K562 (cell line): ENCODE measurements at regions not wholly inside any gene's neighbourhood (a gene's known extent, or its start where the extent isn't known, plus 50 kb on each side); places are given as distances from the start of the nearest gene placed in this dataset.

Experiments
- ATAC-seq: fragments of 200-7000 bp; cut with Tn5 transposase; 3 replicates; pipeline ENCODE4 v1.9.1; 2020; ENCODE audit warnings: moderate library complexity
- BruUV-seq: library from RNA; stranded (reverse); fragments of 400-500 nt; replicated peaks from 2 replicates; lab custom pipeline; 2021; lab: Mats Ljungman, UMichigan
- CTCF ChIA-PET: fragments of 300-600 bp; formaldehyde crosslinking; extraction: SDS; loops from one replicate; lab custom pipeline; 2021; ENCODE audit warnings: low intra/inter-chr PET ratio; lab: Yijun Ruan, JAX
- POLR2A ChIA-PET: fragments of 300-600, 350-650 bp; sonication (Branson Sonifier 250); formaldehyde crosslinking; extraction: SDS; loops from one replicate; lab custom pipeline; 2021; ENCODE audit warnings: antibody characterized with exemption, inconsistent platforms; lab: Yijun Ruan, JAX
- DNase-seq, 4 experiments: peaks; one replicate each; pipeline versions ENCODE4 v3.0.0 to v3.0.0-alpha.2; 2011 to 2018; ENCODE audit warnings: low spot score in 3 of 4, mixed read lengths in 3 of 4; ENCODE audit errors: extremely low read depth in 1 of 4
- FAIRE-seq: peaks from 2 replicates; lab custom pipeline; 2011; peaks lifted over from hg19 to GRCh38; lab: Jason Lieb, UNC
- H2AFZ ChIP-seq: 2 replicates; pipeline ENCODE4 v1.6.0; 2011; ENCODE audit warnings: low read depth, low read length, control low read depth, inconsistent platforms
- H3K27ac ChIP-seq: fragments of 200-600 bp; 3 replicates; pipeline ENCODE4 v1.8.0; 2011; ENCODE audit warnings: low read depth, mild to moderate bottlenecking, control low read depth, inconsistent platforms, low read length, moderate library complexity, mixed read lengths; ENCODE audit errors: extremely low read depth
- H3K27me3 ChIP-seq, 2 experiments: fragments of 300-600 bp in 1 of 2; 2 replicates in 1 of 2; 3 replicates in 1 of 2; pipeline versions ENCODE4 v1.6.0 to v1.8.0; 2011; ENCODE audit warnings: inconsistent platforms in 2 of 2, low read length in 2 of 2, mild to moderate bottlenecking in 1 of 2, mixed read lengths in 1 of 2, moderate library complexity in 1 of 2; ENCODE audit not compliant: control insufficient read depth in 2 of 2, insufficient read depth in 2 of 2
- H3K36me3 ChIP-seq: fragments of 300-600 bp; 3 replicates; pipeline ENCODE4 v1.8.0; 2011; ENCODE audit warnings: mild to moderate bottlenecking, low read length, inconsistent platforms; ENCODE audit not compliant: control insufficient read depth, insufficient read depth
- H3K4me1 ChIP-seq, 2 experiments: fragments of 200-600 bp in 1 of 2; replicated peaks in 1 of 2; 2 replicates in 1 of 2; 3 replicates in 1 of 2; pipeline versions ENCODE4 v1.5.1 to v1.8.0; 2011; ENCODE audit warnings: inconsistent platforms in 2 of 2, low read length in 2 of 2, mild to moderate bottlenecking in 1 of 2, mixed read lengths in 1 of 2, moderate library complexity in 1 of 2; ENCODE audit not compliant: control insufficient read depth in 2 of 2, insufficient read depth in 2 of 2
- H3K4me2 ChIP-seq: 2 replicates; pipeline ENCODE4 v1.6.1; 2011; ENCODE audit warnings: low read length, control low read depth, inconsistent platforms, mixed read lengths; ENCODE audit not compliant: insufficient read depth
- H3K4me3 ChIP-seq: fragments of 200-600 bp; sonication (generic), shearing (Covaris generic); 2 replicates; pipeline ENCODE4 v1.5.1; 2016; ENCODE audit warnings: control low read depth, inconsistent platforms
- H3K79me2 ChIP-seq: fragments of 200-600 bp; 3 replicates; pipeline ENCODE4 v1.8.0; 2011; ENCODE audit warnings: low read length, inconsistent platforms; ENCODE audit not compliant: control insufficient read depth, insufficient read depth
- H3K9ac ChIP-seq, 2 experiments: 2 replicates each; pipeline versions ENCODE4 v1.6.0 to v1.6.1; 2011; ENCODE audit warnings: low read depth in 2 of 2, low read length in 2 of 2, control low read depth in 1 of 2, inconsistent platforms in 1 of 2, mild to moderate bottlenecking in 1 of 2, mixed read lengths in 1 of 2; ENCODE audit not compliant: insufficient read depth in 1 of 2
- H3K9me1 ChIP-seq: one replicate; pipeline ENCODE4 v1.6.0; 2011; ENCODE audit warnings: inconsistent platforms, mild to moderate bottlenecking, low read length, moderate library complexity; ENCODE audit not compliant: control insufficient read depth, insufficient read depth
- H3K9me3 ChIP-seq: replicated peaks from 2 replicates; pipeline ENCODE4 v1.5.1; 2011; ENCODE audit warnings: low read depth, low read length, inconsistent platforms; ENCODE audit not compliant: control insufficient read depth, insufficient read depth
- H4K20me1 ChIP-seq: replicated peaks from 2 replicates; pipeline ENCODE4 v1.6.1; 2011; ENCODE audit warnings: low read length, inconsistent platforms, mixed read lengths; ENCODE audit not compliant: control insufficient read depth, insufficient read depth
- CHD4 ChIP-seq: fragments of 200-600 bp; sonication (generic); IDR thresholded peaks from 3 replicates; pipeline ENCODE4 v1.6.1; 2012; ENCODE audit warnings: low read depth, mild to moderate bottlenecking, mixed read lengths, low read length, inconsistent platforms; ENCODE audit not compliant: insufficient read depth, insufficient replicate concordance, poor library complexity, severe bottlenecking
- GABPB1 ChIP-seq: sonication (generic); formaldehyde crosslinking; IDR thresholded peaks from 2 replicates; pipeline ENCODE4 v1.8.0; 2022; ENCODE audit warnings: mild to moderate bottlenecking, missing genetic modification reagents
- HMBOX1 ChIP-seq: sonication (generic); IDR thresholded peaks from 2 replicates; pipeline ENCODE4 v1.6.1; 2016
- HMG20B ChIP-seq: fragments of 250-450 bp; sonication (Bioruptor Pico); IDR thresholded peaks from 2 replicates; pipeline ENCODE4 v1.5.0; 2021; ENCODE audit warnings: mild to moderate bottlenecking
- HNRNPH1 ChIP-seq: fragments of 200-400 bp; formaldehyde crosslinking; optimal IDR thresholded peaks from 2 replicates; pipeline ENCODE3; 2017; ENCODE audit warnings: low read depth, mild to moderate bottlenecking, low read length, moderate library complexity
- HNRNPL ChIP-seq: fragments of 200-400 bp; formaldehyde crosslinking; IDR thresholded peaks from 2 replicates; pipeline ENCODE4 v1.6.1; 2017; ENCODE audit warnings: low read depth, mild to moderate bottlenecking, low read length
- IRF2 ChIP-seq: sonication (generic); formaldehyde crosslinking; IDR thresholded peaks from 2 replicates; pipeline ENCODE4 v1.8.1; 2022; ENCODE audit warnings: mild to moderate bottlenecking, missing genetic modification reagents
- PURB ChIP-seq: sonication (generic); formaldehyde crosslinking; IDR thresholded peaks from 2 replicates; pipeline ENCODE4 v1.9.0; 2021; ENCODE audit warnings: low read depth, mild to moderate bottlenecking, missing genetic modification reagents
- RNF2 ChIP-seq: sonication (generic); IDR thresholded peaks from 2 replicates; pipeline ENCODE4 v1.6.1; 2016
- SREBF2 ChIP-seq: sonication (generic); formaldehyde crosslinking; IDR thresholded peaks from 2 replicates; pipeline ENCODE4 v1.4.0; 2020; ENCODE audit warnings: mild to moderate bottlenecking, missing genetic modification reagents
- TBP ChIP-seq: optimal IDR thresholded peaks from 2 replicates; pipeline ENCODE3; 2011; ENCODE audit warnings: low read depth, low read length, improper control_type of control experiment
- TRIM25 ChIP-seq: fragments of 450-650 bp; IDR thresholded peaks from 2 replicates; pipeline ENCODE4 v1.7.0; 2016; ENCODE audit warnings: borderline replicate concordance
- ZBTB7A ChIP-seq: IDR thresholded peaks from 2 replicates; pipeline ENCODE4 v1.6.1; 2011; ENCODE audit warnings: low read depth, mild to moderate bottlenecking, low read length, moderate library complexity, borderline replicate concordance; ENCODE audit not compliant: control insufficient read depth
- ZNF444 ChIP-seq: fragments of 250-450 bp; sonication (Bioruptor Pico); IDR thresholded peaks from 2 replicates; pipeline ENCODE4 v1.4.0; 2020; ENCODE audit warnings: mild to moderate bottlenecking, moderate library complexity
- ZNF668 ChIP-seq: fragments of 250-450 bp; sonication (Bioruptor Pico); IDR thresholded peaks from 2 replicates; pipeline ENCODE4 v1.8.0; 2022; ENCODE audit warnings: mild to moderate bottlenecking, inconsistent platforms
- ZNF778 ChIP-seq: fragments of 450-650 bp; formaldehyde crosslinking; IDR thresholded peaks from 2 replicates; pipeline ENCODE4 v1.4.0; 2020; ENCODE audit warnings: mild to moderate bottlenecking, moderate library complexity
- ZNF785 ChIP-seq: fragments of 250-450 bp; sonication (Bioruptor Pico); IDR thresholded peaks from 2 replicates; pipeline ENCODE4 v1.4.0; 2020; ENCODE audit warnings: mild to moderate bottlenecking
- ZZZ3 ChIP-seq: fragments of 450-650 bp; IDR thresholded peaks from 2 replicates; pipeline ENCODE4 v1.6.1; 2016; ENCODE audit warnings: antibody characterized with exemption, mild to moderate bottlenecking, moderate library complexity
- WGBS: fragments of 100-300 bp; shearing (Covaris generic); methylation state at CpG from one replicate; pipeline ENCODE4 v1.1.6; 2016; ENCODE audit warnings: low coverage, mixed read lengths; ENCODE audit not compliant: insufficient coverage; ENCODE audit errors: missing lambda C conversion rate; 5-methylcytosine and 5-hydroxymethylcytosine counted together
- in situ Hi-C: fragments of 300-500 bp; cut with MboI; formaldehyde crosslinking; loops from 4 replicates; pipeline ENCODE4 v1.15.0; 2018; ENCODE audit warnings: inconsistent platforms, mixed read lengths
- intact Hi-C: fragments of 100-400 bp; cut with micrococcal nuclease; formaldehyde crosslinking; loops from 2 replicates; pipeline ENCODE4 v1.14.2; 2022
- TF ChIP-seq, protein P1 (sequence below): sonication (generic); formaldehyde crosslinking; IDR thresholded peaks from 2 replicates; pipeline ENCODE4 v1.8.0; 2022; ENCODE audit warnings: mild to moderate bottlenecking, missing genetic modification reagents

DNA sequence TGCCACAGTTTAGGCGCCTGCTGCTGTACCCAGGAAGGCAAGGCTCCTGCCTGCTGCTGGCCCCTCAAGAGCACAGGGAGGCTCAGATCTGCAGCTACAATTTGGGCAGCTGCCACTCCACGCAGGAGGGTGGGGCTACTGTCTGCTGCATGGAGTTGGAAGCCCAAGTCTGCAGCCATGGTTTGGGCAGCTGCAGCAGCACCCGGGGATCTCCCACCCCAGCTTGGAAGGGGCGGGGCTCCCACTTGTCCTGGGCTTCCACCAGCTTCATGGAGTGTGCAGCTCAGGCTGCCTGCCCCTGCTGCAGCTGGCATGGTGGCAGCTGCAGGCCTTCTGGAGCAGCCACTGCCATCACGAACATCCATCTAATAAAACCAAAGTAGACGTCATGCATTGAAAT is 512.9 kb downstream of the PYDC2 start (continued):
- TF ChIP-seq HMG20B (CRISPR knock-in tag) (no peak), ZNF778 (CRISPR knock-in tag) (no peak), IRF2 (CRISPR knock-in tag) (no peak), ZZZ3 (no peak), ZBTB7A (no peak), RNF2 (no peak), HNRNPL (no peak), CHD4 (no peak)
- TF ChIP-seq, protein P1, sequence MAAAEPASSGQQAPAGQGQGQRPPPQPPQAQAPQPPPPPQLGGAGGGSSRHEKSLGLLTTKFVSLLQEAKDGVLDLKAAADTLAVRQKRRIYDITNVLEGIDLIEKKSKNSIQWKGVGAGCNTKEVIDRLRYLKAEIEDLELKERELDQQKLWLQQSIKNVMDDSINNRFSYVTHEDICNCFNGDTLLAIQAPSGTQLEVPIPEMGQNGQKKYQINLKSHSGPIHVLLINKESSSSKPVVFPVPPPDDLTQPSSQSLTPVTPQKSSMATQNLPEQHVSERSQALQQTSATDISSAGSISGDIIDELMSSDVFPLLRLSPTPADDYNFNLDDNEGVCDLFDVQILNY (CRISPR knock-in tag), result no peak
- TF ChIP-seq, all 486 proteins: peak for 0

- no peaks in the 10 kb centered on the region for H4K20me1 ChIP-seq
- 20% methylated on average over 2 of the region's 6 CpGs for WGBS
Observed at GRCh38 chr3:191975936-191976335, 515.0 kb downstream of the PYDC2 start.

More at GRCh38 chr3:191975936-191976335, 515.0 kb downstream of the PYDC2 start:
- POLR2A ChIA-PET, result no interaction called here
- H3K4me3 ChIP-seq, result no peak overlapping the region
- no peaks in the 10 kb centered on the region for H3K36me3 ChIP-seq
- no peak for TF ChIP-seq TRIM25
- TF ChIP-seq SREBF2 (CRISPR knock-in tag), result no peak
- TF ChIP-seq HMBOX1, result no peak
- no peak for TF ChIP-seq TBP
- TF ChIP-seq ZNF444 (CRISPR knock-in tag), result no peak
- no peak for TF ChIP-seq PURB (CRISPR knock-in tag)
- no peak for TF ChIP-seq GABPB1
- no peak for TF ChIP-seq HNRNPH1
- TF ChIP-seq ZNF785 (CRISPR knock-in tag), result no peak
- TF ChIP-seq ZNF668, result no peak
- TF ChIP-seq, all 486 proteins: peak for 0
- CTCF ChIA-PET, result no interaction called here
- intact Hi-C loops (no loop called here), in situ Hi-C loops (no loop called here)
- FAIRE-seq, result no peak
- no TSS peak for BruUV-seq
- Histone ChIP-seq H3K9me3 (no peaks in the 10 kb centered on the region), H3K27me3 (no peaks in the 10 kb centered on the region), H3K4me2 (no peak overlapping the region), H3K4me1 (no peaks in the 10 kb centered on the region), H3K79me2 (no peaks in the 10 kb centered on the region), H2AFZ (no peak overlapping the region), H3K9me1 (no peaks in the 10 kb centered on the region), H3K9ac (no peak overlapping the region), H3K27ac (no peak overlapping the region)
- ATAC-seq, result no peak
- DNase-seq, result no peak
